ENCODE measurements at regions not wholly inside any gene's neighbourhood (a gene's known extent, or its start where the extent isn't known, plus 50 kb on each side); places are given as distances from the start of the nearest gene placed in this dataset.

DNA sequence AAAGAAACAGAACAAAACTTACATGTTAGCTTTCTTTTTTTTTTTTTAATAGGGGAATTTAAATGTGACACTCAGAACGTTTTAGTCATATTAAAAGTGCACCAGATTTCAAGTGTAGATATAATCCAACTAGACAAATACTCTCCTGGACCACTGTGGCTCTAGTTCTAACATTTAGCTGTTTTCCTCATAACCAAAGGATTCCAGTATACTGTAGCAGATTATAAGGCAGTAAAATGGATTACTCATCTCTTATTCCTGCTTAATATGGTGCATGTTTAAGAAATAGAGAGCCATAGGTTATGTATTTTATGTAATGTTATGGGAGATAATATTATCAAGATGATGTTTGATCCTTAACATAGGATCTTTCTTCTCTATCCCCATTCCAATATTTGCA is 1339.5 kb upstream of the AGA start:
- Histone ChIP-seq H3K4me2 (ENCODE audit: low read depth, low read length) (no peak overlapping the region), H2AFZ (ENCODE audit: low read length) (no peak overlapping the region), H3K4me3 (replicated peaks in 1 of 3; ENCODE audit: insufficient read depth in 1 of 3, low read depth in 2 of 3, low read length in 3 of 3) (no peak overlapping the region), H4K20me1 (ENCODE audit: insufficient read depth, low read length) (no peaks in the 10 kb centered on the region), H3K27ac (ENCODE audit: extremely low read length, insufficient read depth, low read length) (no peak overlapping the region), H3K4me1 (ENCODE audit: insufficient read depth, low read length) (no peaks in the 10 kb centered on the region), H3K9ac (ENCODE audit: insufficient read depth, low read depth, low read length) (no peak overlapping the region), H3K27me3 (ENCODE audit: control insufficient read depth in 1 of 2, insufficient read depth in 2 of 2, low read length in 2 of 2) (no peaks in the 10 kb centered on the region), H3K79me2 (ENCODE audit: insufficient read depth, low read length) (no peaks in the 10 kb centered on the region), H3K9me3 (ENCODE audit: low read length) (no peaks in the 10 kb centered on the region), H3K36me3 (replicated peaks in 1 of 2; ENCODE audit: control insufficient read depth in 1 of 2, insufficient read depth in 2 of 2, low read length in 2 of 2) (no peaks in the 10 kb centered on the region)
- ChIA-PET CTCF (ENCODE audit: low intra/inter-chr PET ratio, low total read pairs) (no interaction called here), POLR2A (no interaction called here)
- ATAC-seq (no peak), FAIRE-seq (no peak), DNase-seq (ENCODE audit: low spot score) (no peak)
- in situ Hi-C loops (cut with HindIII; ENCODE audit: extremely low pct_ligation_motif_present, low pct_unique_long_range_greater_than_20kb): no loop called here
- intact Hi-C loops (cut with micrococcal nuclease; ENCODE audit: unreplicated experiment): no loop called here
- 0% methylated on average over 1 of the region's 1 CpG for WGBS (ENCODE audit: low lambda C conversion rate)
- TF ChIP-seq ZFY (CRISPR knock-in tag; IDR thresholded peaks at IDR 0.05) (no peak), ZSCAN29 (CRISPR knock-in tag; conservative IDR thresholded peaks at IDR 0.05) (no peak)
- TF ChIP-seq, protein P1, sequence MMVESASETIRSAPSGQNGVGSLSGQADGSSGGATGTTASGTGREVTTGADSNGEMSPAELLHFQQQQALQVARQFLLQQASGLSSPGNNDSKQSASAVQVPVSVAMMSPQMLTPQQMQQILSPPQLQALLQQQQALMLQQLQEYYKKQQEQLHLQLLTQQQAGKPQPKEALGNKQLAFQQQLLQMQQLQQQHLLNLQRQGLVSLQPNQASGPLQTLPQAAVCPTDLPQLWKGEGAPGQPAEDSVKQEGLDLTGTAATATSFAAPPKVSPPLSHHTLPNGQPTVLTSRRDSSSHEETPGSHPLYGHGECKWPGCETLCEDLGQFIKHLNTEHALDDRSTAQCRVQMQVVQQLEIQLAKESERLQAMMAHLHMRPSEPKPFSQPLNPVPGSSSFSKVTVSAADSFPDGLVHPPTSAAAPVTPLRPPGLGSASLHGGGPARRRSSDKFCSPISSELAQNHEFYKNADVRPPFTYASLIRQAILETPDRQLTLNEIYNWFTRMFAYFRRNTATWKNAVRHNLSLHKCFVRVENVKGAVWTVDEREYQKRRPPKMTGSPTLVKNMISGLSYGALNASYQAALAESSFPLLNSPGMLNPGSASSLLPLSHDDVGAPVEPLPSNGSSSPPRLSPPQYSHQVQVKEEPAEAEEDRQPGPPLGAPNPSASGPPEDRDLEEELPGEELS (CRISPR knock-in tag; IDR thresholded peaks at IDR 0.05): no peak
- no TSS peak for BruUV-seq (replicated peaks)

- TF ChIP-seq ZMAT3 (CRISPR knock-in tag; conservative IDR thresholded peaks at IDR 0.05): no peak
- TF ChIP-seq ZNF546 (CRISPR knock-in tag; conservative IDR thresholded peaks at IDR 0.05): no peak
- no peak for TF ChIP-seq ZNF235 (CRISPR knock-in tag; IDR thresholded peaks at IDR 0.05; ENCODE audit: borderline replicate concordance)
- no peak for TF ChIP-seq ZFP82 (CRISPR knock-in tag; IDR thresholded peaks at IDR 0.05; ENCODE audit: borderline replicate concordance)
- no peak for TF ChIP-seq HNRNPUL1 (IDR thresholded peaks at IDR 0.05; ENCODE audit: low read depth, low read length)
- TF ChIP-seq, protein P2, sequence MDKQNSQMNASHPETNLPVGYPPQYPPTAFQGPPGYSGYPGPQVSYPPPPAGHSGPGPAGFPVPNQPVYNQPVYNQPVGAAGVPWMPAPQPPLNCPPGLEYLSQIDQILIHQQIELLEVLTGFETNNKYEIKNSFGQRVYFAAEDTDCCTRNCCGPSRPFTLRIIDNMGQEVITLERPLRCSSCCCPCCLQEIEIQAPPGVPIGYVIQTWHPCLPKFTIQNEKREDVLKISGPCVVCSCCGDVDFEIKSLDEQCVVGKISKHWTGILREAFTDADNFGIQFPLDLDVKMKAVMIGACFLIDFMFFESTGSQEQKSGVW (CRISPR knock-in tag; IDR thresholded peaks at IDR 0.05; ENCODE audit: borderline replicate concordance): no peak
- no peak for TF ChIP-seq ZNF816 (CRISPR knock-in tag; IDR thresholded peaks at IDR 0.05; ENCODE audit: borderline replicate concordance)
- WGBS (ENCODE audit: low lambda C conversion rate): 0% methylated on average over 3 of the region's 3 CpGs
These were observed 1342.3 kb upstream of the AGA start for GRCh38 chr4:178784491-178784890.

More at GRCh38 chr4:178784491-178784890, 1342.3 kb upstream of the AGA start:
- ATAC-seq: no peak
- no peaks in the 10 kb centered on the region for H3K4me1 ChIP-seq (ENCODE audit: insufficient read depth, low read length)
- no peaks in the 10 kb centered on the region for H3K27me3 ChIP-seq (ENCODE audit: control insufficient read depth in 1 of 2, insufficient read depth in 2 of 2, low read length in 2 of 2)
- H2AFZ ChIP-seq (ENCODE audit: low read length): no peak overlapping the region
- H3K4me2 ChIP-seq (ENCODE audit: low read depth, low read length): no peak overlapping the region
- in situ Hi-C loops (cut with HindIII; ENCODE audit: extremely low pct_ligation_motif_present, low pct_unique_long_range_greater_than_20kb) (no loop called here), intact Hi-C loops (cut with micrococcal nuclease; ENCODE audit: unreplicated experiment) (no loop called here)
- no peaks in the 10 kb centered on the region for H3K36me3 ChIP-seq (replicated peaks in 1 of 2; ENCODE audit: control insufficient read depth in 1 of 2, insufficient read depth in 2 of 2, low read length in 2 of 2)
- no TSS peak for BruUV-seq (replicated peaks)
- POLR2A ChIA-PET: no interaction called here
- H4K20me1 ChIP-seq (ENCODE audit: insufficient read depth, low read length): no peaks in the 10 kb centered on the region
- no peak overlapping the region for H3K27ac ChIP-seq (ENCODE audit: extremely low read length, insufficient read depth, low read length)
- no peak for FAIRE-seq
- no peak overlapping the region for H3K4me3 ChIP-seq (replicated peaks in 1 of 3; ENCODE audit: insufficient read depth in 1 of 3, low read depth in 2 of 3, low read length in 3 of 3)
- no peaks in the 10 kb centered on the region for H3K79me2 ChIP-seq (ENCODE audit: insufficient read depth, low read length)
- no peak for DNase-seq (ENCODE audit: low spot score)
- H3K9me3 ChIP-seq (ENCODE audit: low read length): no peaks in the 10 kb centered on the region
- CTCF ChIA-PET (ENCODE audit: low intra/inter-chr PET ratio, low total read pairs): no interaction called here
- no peak overlapping the region for H3K9ac ChIP-seq (ENCODE audit: insufficient read depth, low read depth, low read length)

All from HepG2 (cell line).